NCI-H446 (cell line): ENCODE measurements at regions not wholly inside any gene's neighbourhood (a gene's known extent, or its start where the extent isn't known, plus 50 kb on each side); places are given as distances from the start of the nearest gene placed in this dataset.
A peak's percentile ranks its signal among the peaks of the same experiment; 100 is the strongest.

Experiments used
- DNase-seq, 2 experiments: peaks; one replicate each; lab custom pipeline; 2025; lab: John Stamatoyannopoulos, UW

- peak; percentile 20 to 51 for DNase-seq
Measured at GRCh38 chr3:159843840-159844730, 144.6 kb upstream of the IL12A start.

GRCh38 chr3:159844801-159845261, 143.8 kb upstream of the IL12A start:
- DNase-seq, result no peak

- DNase-seq, result no peak
Measured at GRCh38 chr3:159845737-159846136, 142.9 kb upstream of the IL12A start.

- DNase-seq, result no peak
Measured at GRCh38 chr3:159846255-159846654, 142.4 kb upstream of the IL12A start.

- DNase-seq, result no peak
Measured at GRCh38 chr3:159848348-159849118, 140.1 kb upstream of the IL12A start.

- no peak for DNase-seq
Measured at GRCh38 chr3:159850481-159850880, 138.2 kb upstream of the IL12A start.

GRCh38 chr3:159852266-159852665, 136.4 kb upstream of the IL12A start:
- no peak for DNase-seq

- peak in 1 of 2 experiments; percentile 31 for DNase-seq
Measured at GRCh38 chr3:159852821-159853505, 135.7 kb upstream of the IL12A start.

- DNase-seq, result no peak
Measured at GRCh38 chr3:159853506-159853864, 135.2 kb upstream of the IL12A start.

- no peak for DNase-seq
Measured at GRCh38 chr3:159854500-159855124, 134.0 kb upstream of the IL12A start.

GRCh38 chr3:159855599-159856346, 132.9 kb upstream of the IL12A start:
- no peak for DNase-seq

- no peak for DNase-seq
Measured at GRCh38 chr3:159856590-159857104, 132.0 kb upstream of the IL12A start.

GRCh38 chr3:159857840-159858239, 130.8 kb upstream of the IL12A start:
- no peak for DNase-seq

- DNase-seq, result no peak
Measured at GRCh38 chr3:159858650-159859049, 130.0 kb upstream of the IL12A start.

GRCh38 chr3:159859424-159859823, 129.2 kb upstream of the IL12A start:
- DNase-seq, result peak; percentile 74 to 85

- DNase-seq, result no peak
Measured at GRCh38 chr3:159859836-159860235, 128.8 kb upstream of the IL12A start.

GRCh38 chr3:159860269-159861116, 128.1 kb upstream of the IL12A start:
- DNase-seq, result no peak

GRCh38 chr3:159861369-159861987, 127.2 kb upstream of the IL12A start:
- DNase-seq, result no peak

- DNase-seq, result no peak
Measured at GRCh38 chr3:159865041-159865579, 123.5 kb upstream of the IL12A start.
